HG02763 (cell line): ENCODE measurements at regions not wholly inside any gene's neighbourhood (a gene's known extent, or its start where the extent isn't known, plus 50 kb on each side); places are given as distances from the start of the nearest gene placed in this dataset.

Experiments
- ATAC-seq: cut with Tn5 transposase; IDR thresholded peaks from one replicate; pipeline ENCODE4 v1.9.1; 2021; ENCODE audit warnings: mild to moderate bottlenecking, moderate library complexity; ENCODE audit not compliant: unreplicated experiment

DNA sequence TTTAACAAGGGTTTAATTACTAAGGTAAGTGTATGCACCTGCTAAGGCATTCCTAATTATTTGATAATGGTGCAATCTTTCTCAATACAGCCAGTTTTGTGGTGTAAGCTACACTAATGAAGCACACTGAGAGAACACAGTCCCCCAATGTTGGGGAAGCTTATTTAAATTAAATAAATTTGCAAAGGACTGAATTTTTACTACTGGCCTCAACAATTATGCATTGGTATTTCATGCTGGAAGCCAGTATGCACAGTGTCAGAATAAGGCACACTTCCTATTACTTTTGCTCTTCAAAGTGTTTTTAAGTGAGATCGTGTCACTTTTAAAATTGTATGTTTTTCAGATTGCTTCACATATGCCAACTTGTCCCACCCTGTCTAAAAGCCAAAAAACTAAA, 103.2 kb upstream of the ZNF521 start:
- no peak for ATAC-seq

DNA sequence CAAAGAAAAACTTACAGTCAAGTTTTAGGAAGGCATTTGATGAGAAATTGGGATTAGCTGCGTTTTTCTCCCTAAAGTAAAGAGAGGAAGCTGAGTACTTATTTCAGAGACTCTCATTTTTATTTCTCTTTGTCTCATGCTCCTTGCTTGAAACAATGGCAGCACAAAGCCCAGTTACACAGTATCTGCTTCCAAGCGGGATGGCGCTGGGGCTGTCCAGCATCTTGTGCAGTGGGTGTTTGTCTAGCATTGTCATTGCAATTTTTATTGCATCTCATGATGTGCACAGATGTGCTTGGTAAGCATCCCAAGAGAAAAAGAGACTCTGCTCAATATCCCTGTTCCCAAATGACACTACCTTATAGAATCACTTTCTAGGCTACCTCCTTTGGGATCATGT, 102.8 kb upstream of the ZNF521 start:
- ATAC-seq: no peak

DNA sequence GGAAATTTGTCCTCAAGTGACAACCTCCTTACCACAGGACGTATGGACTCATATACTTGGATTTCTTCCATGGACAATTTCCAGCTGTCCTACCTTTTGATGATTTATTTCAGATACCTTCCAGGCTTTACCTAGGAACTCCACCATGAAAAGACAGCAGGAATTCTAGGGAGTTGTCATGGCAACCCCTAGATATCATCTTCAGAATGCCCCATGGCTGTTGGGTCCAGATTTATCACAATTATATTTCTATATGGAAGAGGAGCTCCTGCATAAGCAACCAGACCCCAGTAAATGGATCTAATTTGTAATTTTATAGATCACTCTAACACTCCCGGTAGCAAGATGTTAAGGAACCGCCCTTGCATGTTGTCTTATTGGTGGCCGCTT, 102.3 kb upstream of the ZNF521 start:
- ATAC-seq: no peak

DNA sequence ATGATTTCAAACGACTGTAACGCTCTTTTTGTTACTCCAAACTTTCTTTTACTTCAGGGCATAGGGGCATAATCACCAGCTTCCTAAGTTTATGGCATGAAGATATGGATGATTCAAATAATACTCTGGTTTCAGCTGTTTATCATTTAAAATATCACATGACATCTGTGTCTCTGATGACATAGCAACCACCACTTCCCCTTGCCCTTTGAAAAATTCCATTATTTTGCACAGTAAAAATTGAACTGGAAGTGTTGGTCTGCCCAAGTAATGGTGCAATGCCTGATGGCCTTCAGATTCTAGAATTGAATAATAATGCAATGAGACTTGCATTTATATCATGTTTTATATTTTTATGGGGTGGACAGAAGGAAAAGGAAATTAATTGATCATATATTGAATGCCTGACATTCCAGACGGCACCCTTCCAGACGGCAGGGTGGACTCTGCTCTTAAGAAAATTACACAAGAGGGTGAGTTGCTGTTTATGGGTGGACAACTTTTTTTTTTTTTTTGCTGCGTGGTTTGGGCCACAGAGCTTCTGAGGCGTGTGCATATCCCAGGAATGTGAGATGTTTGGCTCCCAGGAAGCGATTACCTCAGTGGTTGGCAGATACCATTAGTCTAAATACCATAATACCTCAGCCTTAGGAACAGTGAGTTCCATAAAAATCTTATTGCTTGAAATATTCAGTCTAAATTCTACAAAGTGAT, 101.7 kb upstream of the ZNF521 start:
- ATAC-seq: no peak

DNA sequence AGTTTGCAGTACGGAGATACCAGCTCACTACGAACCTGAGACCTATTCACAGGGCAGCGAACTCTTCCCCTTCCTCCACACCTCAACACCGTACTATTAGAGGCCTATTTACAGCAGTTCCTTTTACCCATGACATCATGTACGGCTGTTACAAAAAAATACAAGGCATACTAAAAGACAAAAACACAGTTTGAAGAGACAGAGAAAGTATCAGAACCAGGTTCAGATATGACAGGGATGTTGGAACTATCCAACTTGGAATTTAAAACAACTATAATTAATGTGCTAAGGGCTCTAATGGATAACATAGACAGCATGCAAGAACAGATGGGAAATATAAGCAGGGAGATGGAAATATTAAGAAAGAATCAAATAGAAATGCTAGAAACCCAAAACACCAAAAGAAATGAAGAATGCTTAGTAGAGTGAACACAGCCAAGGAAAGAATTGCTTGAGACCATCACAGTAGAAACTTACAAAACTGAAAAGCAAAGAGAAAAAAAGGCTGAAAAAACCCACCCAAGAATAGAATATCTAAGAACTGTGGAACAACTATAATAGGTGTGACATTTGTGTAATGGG, 99.2 kb upstream of the ZNF521 start:
- no peak for ATAC-seq

DNA sequence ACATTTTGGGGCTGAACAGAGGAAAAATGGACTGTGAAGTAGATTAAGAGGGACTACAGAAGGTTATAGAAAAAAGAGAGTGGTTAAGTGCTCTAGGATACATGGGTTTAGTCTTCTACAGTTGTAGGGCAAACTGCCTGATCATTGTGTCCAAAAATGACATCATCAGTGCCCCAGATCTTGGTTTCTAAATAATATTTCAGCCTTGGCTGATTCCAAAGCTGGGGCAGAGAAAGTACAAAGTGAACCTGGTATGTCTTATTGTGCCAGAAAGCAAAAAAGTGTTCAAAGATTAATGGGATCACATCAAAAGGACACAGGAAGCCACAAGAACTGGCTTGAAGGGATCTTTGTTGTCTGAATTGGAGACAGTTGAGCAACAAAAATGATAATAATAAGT, 97.1 kb upstream of the ZNF521 start:
- no peak for ATAC-seq

DNA sequence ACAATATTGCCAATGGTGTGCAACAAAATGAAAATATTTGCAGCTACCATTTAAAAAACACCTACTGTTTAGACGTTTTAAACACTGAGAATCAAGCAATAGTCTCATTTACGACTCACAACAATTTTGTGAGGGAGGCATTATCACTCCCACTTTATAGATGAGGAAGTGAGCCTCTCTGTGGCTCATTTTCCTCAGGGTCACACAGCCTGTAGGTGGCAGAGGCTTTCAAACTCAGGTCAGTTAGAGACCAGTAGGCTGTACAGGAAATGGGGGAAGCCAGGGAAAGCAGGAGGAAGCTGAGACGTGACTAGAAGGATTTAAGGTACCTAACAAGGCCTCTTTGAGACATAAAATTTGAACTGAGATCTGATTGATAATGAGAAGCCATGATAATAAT, 95.0 kb upstream of the ZNF521 start:
- ATAC-seq: no peak

DNA sequence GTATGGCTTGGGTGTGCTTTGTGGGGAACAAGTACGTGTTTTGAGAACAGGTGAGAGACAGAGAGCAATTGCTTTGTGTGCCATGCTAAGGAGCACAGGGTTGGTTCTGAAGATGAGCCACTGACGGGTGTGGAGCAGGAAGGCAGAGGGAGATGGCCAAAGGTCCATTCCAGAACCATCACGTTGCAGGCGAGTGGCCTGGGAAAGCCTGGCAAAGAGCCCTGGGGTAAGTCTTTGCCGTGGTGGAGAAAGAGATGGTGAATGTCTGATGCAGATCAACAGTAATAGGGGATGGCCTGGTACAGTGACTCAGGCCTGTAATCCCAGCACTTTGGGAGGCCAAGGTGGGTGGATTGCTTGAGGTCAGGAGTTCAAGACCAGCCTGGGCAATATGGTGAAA, 93.5 kb upstream of the ZNF521 start:
- ATAC-seq: no peak

DNA sequence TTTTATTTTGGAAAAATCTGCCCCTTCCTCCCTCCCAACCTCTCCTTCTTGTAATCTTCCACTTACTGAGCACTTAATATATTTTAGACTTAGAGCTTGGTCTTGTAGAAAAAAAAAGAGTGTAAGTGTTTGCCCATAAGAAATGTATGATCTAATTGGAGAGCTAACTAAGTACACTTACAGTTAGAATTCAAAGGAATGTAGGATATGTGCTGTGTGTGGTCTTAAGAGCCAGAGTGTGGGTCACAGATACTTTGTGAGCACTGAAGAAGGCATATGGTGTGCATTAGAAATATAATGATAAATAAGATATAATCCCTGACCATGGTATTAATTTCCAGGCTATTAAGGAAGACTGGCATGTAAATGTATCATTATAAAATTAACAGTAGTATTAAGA, 91.8 kb upstream of the ZNF521 start:
- no peak for ATAC-seq

DNA sequence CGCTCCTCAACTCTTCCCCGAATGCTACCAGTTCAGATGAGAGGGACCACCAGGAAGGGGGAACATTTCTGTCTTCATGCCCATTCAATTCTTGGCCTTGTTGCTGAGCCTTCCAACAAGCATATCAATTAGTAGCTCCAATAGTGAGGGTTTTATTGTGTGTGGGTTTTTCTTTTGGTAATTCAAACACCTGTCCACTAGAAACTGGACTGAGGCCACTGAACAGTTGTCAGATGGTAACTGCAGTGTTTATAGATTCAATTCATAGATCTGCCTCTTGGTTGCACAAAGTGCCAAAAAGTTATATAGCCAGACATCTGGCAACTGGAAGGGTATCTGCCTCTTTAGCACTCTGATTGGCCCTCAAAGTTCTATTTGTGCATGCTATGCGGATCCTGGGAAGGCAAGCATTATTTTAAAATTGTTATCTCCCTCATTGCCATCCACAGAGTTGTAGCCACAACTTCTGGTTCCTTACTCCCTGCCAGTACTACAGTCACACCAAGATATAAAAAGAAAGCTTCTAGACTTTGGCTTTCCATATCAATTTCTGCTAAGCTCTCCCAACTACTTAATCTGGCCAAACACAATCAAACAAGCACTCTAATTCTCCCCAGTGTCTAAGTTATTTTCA, 83.3 kb upstream of the ZNF521 start:
- ATAC-seq: no peak

DNA sequence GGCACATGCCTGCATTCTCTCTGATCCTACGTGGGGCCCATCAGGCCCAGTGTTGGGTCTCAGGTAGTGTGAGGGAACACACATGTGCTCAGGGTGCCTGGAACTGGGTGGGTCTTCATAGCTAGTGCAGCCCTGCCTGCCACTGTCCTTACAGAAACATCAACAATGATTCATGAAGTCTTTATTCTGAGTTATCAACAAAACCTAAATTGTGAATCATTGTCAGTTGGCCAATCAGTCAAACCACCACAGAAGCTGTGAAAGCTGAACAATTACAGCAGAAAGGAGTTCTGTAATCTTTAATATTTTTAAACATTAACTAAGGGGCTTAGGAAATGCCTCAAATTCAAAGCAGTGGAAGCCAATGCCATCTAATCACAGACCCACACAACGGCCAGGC, 82.8 kb upstream of the ZNF521 start:
- ATAC-seq: no peak

DNA sequence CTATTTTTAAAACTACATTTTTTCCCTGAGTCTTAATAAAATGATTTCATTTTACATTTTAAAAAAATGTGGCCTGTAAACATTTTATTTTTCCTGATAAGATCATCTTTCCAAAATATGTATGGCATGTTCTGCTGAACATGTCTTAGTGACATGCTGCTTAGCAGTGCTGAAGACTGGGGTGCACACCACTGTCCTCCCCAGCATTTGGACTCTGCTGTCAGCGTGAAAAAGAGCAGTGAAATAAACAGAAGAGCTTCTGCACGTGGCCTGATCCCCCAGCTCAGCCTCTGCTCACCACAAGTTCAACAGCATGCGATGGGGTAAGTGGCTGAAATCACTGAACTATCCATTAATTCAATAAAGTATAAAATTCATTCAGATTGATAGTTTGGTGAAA, 81.6 kb upstream of the ZNF521 start:
- ATAC-seq: no peak

DNA sequence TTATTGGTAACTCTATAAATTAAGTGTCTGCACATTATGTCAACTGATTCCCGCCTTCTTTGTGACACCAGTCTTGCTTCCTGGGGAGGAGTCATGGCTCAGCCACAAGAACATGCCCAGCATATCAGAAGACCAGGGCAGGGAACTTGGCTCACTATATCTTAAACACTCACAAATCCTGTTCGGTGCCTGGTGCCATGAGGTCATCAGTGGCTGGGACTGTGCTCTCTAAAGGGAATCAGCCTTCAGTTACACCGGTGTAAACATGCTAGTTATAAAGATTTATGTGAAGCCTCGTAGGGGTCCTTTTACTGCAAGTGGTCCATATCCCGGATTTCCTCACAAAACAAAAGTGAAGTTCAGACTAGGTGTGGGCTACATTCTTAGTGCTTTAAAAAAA, 73.1 kb upstream of the ZNF521 start:
- ATAC-seq: no peak

DNA sequence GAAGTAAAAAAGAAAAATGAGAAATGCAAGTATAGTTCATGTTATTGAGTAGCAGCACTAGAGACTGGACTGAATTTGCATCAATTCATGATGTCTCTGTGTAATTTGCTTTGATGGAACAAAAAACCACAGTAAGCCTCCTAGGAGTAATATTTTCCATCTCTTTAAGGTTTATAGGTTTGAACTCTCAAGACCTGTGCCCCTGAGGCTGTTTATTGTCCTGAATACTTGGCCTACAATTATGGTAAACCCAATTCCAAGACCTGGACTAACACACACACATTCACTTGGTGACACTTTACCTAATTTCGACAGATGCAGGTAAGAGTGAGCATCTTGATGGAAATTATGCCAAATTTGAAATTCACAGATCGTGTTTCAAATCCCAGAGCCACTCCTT, 71.8 kb upstream of the ZNF521 start:
- ATAC-seq: no peak

DNA sequence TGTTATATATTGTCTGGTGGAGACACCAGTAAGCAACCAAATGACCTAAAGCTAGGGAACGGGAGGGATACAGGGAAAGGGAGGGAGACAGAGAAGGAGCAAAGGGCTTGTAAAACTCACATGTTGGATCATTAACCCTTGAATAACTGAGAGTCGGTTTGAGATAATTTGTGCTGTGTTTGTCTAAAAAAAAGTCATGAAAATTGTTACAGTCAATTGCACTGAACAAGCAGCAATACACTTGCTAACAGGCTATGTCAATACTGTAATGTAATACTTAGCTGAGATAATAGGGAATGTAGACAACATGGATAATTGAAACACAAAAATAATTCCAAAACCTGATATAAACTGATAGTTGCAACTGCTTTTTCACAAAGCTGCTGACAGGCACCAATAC, 71.3 kb upstream of the ZNF521 start:
- no peak for ATAC-seq

DNA sequence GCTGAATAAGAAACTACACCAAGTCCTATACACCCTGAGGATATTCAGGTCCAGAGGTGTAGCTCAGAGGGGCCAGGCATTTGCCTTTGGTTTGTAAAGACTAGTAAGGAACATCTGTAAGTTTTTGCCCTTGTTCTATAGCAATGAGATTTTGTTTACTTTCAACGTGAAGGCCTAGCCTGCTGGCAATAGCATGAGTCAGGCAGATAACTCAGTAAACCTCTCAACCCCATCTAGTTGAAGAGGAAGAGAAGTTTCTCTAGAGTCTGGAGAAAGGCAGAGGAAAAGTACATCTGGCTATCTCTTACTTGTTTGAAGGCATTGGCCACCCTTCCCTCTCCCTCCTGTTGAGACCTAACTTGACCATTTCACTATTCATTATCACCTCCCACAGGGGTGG, 70.3 kb upstream of the ZNF521 start:
- no peak for ATAC-seq

DNA sequence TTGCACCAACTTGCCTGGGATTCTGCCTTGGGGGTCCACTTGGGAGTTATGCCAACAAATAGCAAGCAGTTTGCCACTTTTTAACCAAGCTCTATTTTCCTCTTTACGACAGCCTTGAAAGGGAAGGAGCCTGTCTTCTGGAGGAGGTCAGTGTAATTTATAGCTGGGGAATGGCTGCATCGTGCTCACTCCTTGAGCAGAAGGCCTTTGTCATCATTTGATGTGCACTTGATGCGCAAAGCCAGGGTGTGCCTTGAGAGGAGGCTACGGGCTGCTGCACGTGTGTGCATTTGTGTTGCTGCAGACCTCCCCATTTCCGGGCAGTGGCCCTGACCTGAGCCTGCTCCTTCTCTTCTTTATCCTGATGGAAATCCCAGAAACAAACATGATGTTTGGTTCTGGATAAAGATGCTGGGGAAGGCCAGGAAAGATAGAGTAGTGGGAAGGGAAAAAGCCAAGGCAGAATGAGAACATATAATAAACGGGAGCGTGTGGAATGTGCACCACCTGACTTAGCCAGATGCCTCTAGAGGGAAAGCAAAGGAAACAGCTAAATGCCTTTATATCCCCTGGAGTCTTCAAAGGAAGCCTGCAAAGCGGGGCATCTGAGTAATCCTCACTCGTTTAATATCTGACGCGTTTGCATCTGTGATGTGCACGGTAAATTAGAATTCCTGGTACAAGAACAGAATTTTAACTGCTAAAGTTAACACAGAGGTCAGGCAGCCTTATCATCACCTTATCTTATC, 68.3 kb upstream of the ZNF521 start:
- no peak for ATAC-seq

DNA sequence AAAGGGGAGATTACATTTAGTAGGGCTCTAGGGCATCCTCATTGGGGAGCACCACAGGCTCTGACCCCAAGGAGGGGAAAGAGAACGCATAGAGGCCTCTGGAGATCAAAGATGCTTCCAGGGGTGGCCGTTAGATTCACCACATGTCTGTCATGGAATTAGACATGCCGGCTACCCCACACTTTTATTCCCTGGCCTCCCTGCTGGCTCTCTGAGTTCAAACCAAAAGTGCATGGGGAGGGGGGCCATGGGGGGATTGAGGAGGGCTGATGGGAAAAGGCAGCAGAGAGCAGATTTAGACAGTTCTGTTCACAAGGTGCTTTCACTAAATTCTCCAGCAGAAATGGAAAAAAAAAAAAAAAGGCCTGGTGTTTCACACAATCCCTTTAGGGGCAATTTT, 64.4 kb upstream of the ZNF521 start:
- no peak for ATAC-seq

DNA sequence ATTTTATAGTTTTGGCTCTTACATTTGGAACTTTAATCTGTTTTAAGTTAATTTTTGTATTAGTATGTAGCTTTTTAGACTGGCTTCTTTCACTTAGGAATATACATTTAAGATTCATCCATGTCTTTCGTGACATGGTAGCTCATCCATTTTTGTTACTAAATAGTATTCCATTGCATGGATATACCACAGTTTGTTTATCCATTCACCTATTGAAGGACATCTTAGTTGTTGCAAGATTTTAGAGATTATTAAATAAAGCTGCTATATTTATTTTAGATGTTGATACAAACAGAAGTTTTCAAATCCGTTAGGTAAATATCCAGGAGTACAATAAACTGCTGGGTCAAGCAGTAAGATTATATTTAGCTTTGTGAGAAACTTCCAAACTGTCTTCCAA, 58.0 kb upstream of the ZNF521 start:
- no peak for ATAC-seq

DNA sequence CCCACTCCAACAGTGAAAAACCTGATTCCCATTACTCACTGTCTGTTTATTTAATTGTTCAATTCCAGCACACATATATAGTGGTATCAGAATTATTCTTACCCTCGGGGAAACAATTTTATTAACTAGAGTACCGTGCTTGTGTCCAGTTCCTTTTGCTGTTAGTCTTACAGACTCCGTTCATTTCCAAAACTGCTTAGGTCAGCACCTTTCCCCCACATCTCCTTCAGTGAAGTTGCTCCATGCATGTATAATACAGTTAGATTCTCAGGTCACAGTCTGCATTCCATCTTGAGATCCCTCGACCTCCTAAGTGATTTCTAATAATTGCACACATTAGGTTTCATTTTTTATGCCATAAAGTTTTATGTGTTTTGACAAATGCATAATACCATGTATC, 56.3 kb upstream of the ZNF521 start:
- no peak for ATAC-seq
